A673 (cell line): ENCODE measurements at regions not wholly inside any gene's neighbourhood (a gene's known extent, or its start where the extent isn't known, plus 50 kb on each side); places are given as distances from the start of the nearest gene placed in this dataset.

Experiments used
- BruUV-seq: library from RNA; stranded (reverse); fragments of 400-500 nt; replicated peaks from 2 replicates; lab custom pipeline; 2021; lab: Mats Ljungman, UMichigan
- CTCF ChIA-PET: fragments of 300-600 bp; sonication (Branson Sonifier 250); formaldehyde crosslinking; loops from one replicate; lab custom pipeline; 2022; ENCODE audit warnings: antibody characterized with exemption; lab: Charles Lee
- POLR2A ChIA-PET: fragments of 300-600 bp; sonication (Branson Sonifier 250); formaldehyde crosslinking; loops from one replicate; lab custom pipeline; 2022; ENCODE audit warnings: antibody characterized with exemption; ENCODE audit not compliant: low non-redundant PET; lab: Charles Lee
- DNase-seq: peaks from one replicate; pipeline ENCODE4 v3.0.0-alpha.2; 2015; ENCODE audit warnings: low spot score
- H3K27ac ChIP-seq: fragments of 200-600 bp; sonication (generic); 2 replicates; pipeline ENCODE4 v1.5.1; 2016; ENCODE audit warnings: mixed run types, low read depth, mild to moderate bottlenecking, mixed read lengths, antibody characterized with exemption, low read length; ENCODE audit not compliant: poor library complexity, severe bottlenecking
- H3K27me3 ChIP-seq: fragments of 200-600 bp; sonication (generic); replicated peaks from 2 replicates; pipeline ENCODE4 v1.6.1; 2017; ENCODE audit warnings: mixed run types, low read depth, mild to moderate bottlenecking, mixed read lengths, antibody characterized with exemption, low read length; ENCODE audit not compliant: insufficient read depth, poor library complexity
- H3K36me3 ChIP-seq: fragments of 200-600 bp; sonication (generic); 2 replicates; pipeline ENCODE4 v1.6.1; 2016; ENCODE audit warnings: mixed run types, mild to moderate bottlenecking, mixed read lengths, antibody characterized with exemption, low read length; ENCODE audit not compliant: insufficient read depth, poor library complexity, severe bottlenecking
- H3K4me1 ChIP-seq: fragments of 200-600 bp; sonication (generic); 2 replicates; pipeline ENCODE4 v1.6.1; 2017; ENCODE audit warnings: mixed run types, mild to moderate bottlenecking, mixed read lengths, antibody characterized with exemption, low read length; ENCODE audit not compliant: insufficient read depth, poor library complexity, severe bottlenecking
- H3K4me3 ChIP-seq: fragments of 200-600 bp; sonication (generic); 2 replicates; pipeline ENCODE4 v1.5.1; 2016; ENCODE audit warnings: low read depth, mixed run types, mild to moderate bottlenecking, mixed read lengths, low read length; ENCODE audit not compliant: poor library complexity, severe bottlenecking
- H3K9me3 ChIP-seq: fragments of 200-600 bp; sonication (generic); 2 replicates; pipeline ENCODE4 v1.6.1; 2016; ENCODE audit warnings: mixed run types, low read depth, mild to moderate bottlenecking, mixed read lengths, antibody characterized with exemption, low read length; ENCODE audit not compliant: poor library complexity, severe bottlenecking
- CTCF ChIP-seq: fragments of 300-800, 200-600 bp; sonication (generic); conservative IDR thresholded peaks from 2 replicates; pipeline ENCODE4 v1.5.1; 2017; ENCODE audit warnings: low read depth, mild to moderate bottlenecking, antibody characterized with exemption, low read length, moderate library complexity, mixed read lengths
- EZH2 ChIP-seq: fragments of 200-600 bp; sonication (generic); IDR thresholded peaks from 2 replicates; pipeline ENCODE4 v1.6.1; 2017; ENCODE audit warnings: borderline replicate concordance, low read depth, mild to moderate bottlenecking, mixed read lengths, antibody characterized with exemption, low read length; ENCODE audit not compliant: poor library complexity, severe bottlenecking
- intact Hi-C: fragments of 100-400 bp; cut with micrococcal nuclease; formaldehyde crosslinking; loops from one replicate; pipeline ENCODE4 v1.10.0; 2022; ENCODE audit not compliant: unreplicated experiment

DNA sequence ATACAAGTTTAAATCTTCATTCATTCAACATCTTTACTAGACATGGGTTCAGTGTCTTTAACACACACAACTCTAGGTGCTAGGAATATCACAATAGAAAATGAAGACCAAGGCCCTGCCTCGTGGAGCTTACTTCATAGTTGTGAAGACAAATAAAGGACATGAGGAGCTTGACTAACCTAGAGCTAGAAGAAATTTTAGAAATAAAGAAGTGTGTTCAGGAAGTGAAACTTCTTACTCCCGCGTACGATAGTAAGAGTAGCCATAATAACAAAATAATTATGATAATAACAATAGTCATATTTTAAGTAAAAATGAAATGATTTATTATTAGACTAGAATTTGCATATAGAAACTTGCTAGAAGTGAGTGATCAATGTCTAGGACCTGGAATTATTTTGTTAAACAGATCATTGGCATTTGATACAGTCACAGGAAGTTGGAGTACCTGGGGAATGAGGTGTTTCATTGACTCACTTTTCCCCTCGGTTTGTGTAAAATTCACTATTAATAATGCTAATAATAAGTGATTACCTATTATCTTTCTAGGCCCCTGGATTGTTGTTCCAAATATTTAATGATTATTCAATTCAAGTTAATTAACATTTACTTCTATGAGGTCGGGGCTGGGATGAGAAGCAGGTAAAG is 331.3 kb downstream of the NSG2 start:
- DNase-seq: no peak
- TF ChIP-seq CTCF (no peak), EZH2 (no peak)
- Histone ChIP-seq H3K27ac (no peak overlapping the region), H3K9me3 (no peaks in the 10 kb centered on the region), H3K4me1 (no peaks in the 10 kb centered on the region), H3K4me3 (no peak overlapping the region), H3K36me3 (no peaks in the 10 kb centered on the region), H3K27me3 (peaks cover 3% of the 10 kb centered on the region)
- no TSS peak for BruUV-seq
- CTCF ChIA-PET: no interaction called here
- intact Hi-C loops: no loop called here
- POLR2A ChIA-PET: no interaction called here

DNA sequence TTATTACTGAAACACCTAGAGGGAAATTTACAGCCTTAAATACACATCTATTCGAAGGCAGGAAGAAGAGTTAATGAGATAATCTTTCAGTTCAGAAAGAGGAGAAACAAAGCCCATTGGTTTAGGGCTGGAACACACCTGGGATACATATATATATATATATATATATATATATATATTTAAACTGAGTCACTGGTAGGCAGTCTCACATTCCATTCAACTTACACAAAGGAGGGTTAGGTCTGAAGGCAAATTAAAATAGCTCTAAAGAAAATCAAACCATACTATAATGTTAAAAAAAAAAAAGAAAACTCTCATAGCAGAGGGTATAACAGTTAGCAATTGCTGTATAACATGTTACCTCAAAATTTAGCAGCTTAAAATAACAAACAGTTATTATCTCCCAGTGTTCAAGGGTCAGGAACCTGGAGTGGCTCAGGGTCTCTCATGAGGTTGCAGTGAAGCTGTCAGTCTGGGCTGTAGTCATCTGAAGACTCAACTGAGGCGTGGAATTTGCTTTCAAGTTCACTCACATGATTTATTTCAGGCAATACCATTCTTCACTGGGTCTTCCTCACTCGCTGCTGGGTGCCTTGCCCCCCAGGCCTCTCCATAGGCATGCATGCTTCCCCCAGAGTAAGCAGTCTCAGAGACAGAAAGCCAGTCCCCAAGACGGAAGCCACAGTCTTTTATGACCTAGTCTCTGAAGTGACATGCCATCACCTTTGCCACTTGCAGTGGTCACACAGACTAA is 332.8 kb downstream of the NSG2 start:
- TF ChIP-seq CTCF (no peak), EZH2 (no peak)
- POLR2A ChIA-PET: no interaction called here
- Histone ChIP-seq H3K27ac (no peak overlapping the region), H3K9me3 (no peaks in the 10 kb centered on the region), H3K27me3 (peaks cover 3% of the 10 kb centered on the region), H3K4me3 (no peak overlapping the region), H3K36me3 (no peaks in the 10 kb centered on the region), H3K4me1 (no peaks in the 10 kb centered on the region)
- CTCF ChIA-PET: no interaction called here
- DNase-seq: no peak
- BruUV-seq: no TSS peak
- intact Hi-C loops: no loop called here

DNA sequence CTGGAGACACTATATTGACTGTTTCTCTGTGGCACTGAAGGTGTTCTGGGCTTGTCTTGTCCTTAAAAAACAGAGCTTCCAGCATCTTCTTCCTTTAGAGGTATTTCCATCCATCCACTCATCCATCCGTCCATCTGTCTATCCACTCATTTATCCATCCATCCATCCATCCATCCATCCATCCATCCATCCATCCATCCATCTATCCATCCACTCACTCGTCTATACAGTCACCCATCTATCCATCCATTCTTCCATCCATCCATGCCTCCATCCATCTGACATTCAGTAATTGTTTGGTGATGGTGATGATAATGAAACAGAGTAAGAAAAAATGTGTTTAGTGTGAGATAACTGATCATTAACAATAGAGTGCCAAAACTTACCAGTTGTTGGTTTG is 334.8 kb downstream of the NSG2 start:
- peaks cover 3% of the 10 kb centered on the region for H3K27me3 ChIP-seq
- no peaks in the 10 kb centered on the region for H3K4me1 ChIP-seq
- no peak overlapping the region for H3K27ac ChIP-seq
- H3K9me3 ChIP-seq: no peaks in the 10 kb centered on the region
- no peak for DNase-seq
- H3K36me3 ChIP-seq: no peaks in the 10 kb centered on the region
- ChIA-PET POLR2A (no interaction called here), CTCF (no interaction called here)
- TF ChIP-seq CTCF (no peak), EZH2 (no peak)
- BruUV-seq: no TSS peak
- intact Hi-C loops: no loop called here
- H3K4me3 ChIP-seq: no peak overlapping the region
